ENCODE measurements at regions not wholly inside any gene's neighbourhood (a gene's known extent, or its start where the extent isn't known, plus 50 kb on each side); places are given as distances from the start of the nearest gene placed in this dataset.

- TF ChIP-seq POLR2A (IDR thresholded peaks at IDR 0.05; ENCODE audit: low read depth, low read length) (no peak), TAF1 (IDR thresholded peaks at IDR 0.05; ENCODE audit: borderline replicate concordance, low read depth, low read length) (no peak)
Observed at GRCh38 chr13:87851410-87851809, 180.2 kb downstream of the SLITRK5 start.

All from GM12892 (cell line).